Activated CD4-positive, alpha-beta T cell treated with anti-CD3 and anti-CD28 coated beads, Interleukin-2, Interleukin-4, amounts not matched to agents 100 ng/mL and 50 ng/mL, durations not matched to agents 16 hours and 8 hours (primary cell): ENCODE measurements at regions not wholly inside any gene's neighbourhood (a gene's known extent, or its start where the extent isn't known, plus 50 kb on each side); places are given as distances from the start of the nearest gene placed in this dataset.

Source experiments
- DNase-seq: peaks from one replicate; pipeline ENCODE4 v3.0.0-alpha.2; 2020; ENCODE audit warnings: low spot score

DNA sequence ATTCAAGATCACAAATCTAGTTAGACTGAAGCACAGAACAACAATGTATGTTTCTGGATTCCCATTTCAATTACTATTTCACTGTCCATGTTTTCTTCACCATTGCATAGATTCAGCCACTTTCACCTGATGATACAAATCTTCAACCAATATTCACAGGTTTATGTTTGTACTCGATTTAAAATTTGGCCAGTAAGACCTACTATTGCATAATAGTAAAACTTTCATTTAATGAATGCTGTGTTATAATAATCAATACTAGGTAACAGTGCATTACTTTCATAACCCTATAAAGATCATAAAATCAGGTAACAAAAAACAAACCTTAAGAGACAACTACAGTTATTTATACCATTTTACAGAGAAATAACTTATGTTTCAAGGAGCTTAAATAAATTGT is 2209.1 kb downstream of the ARAP2 start:
- no peak for DNase-seq

DNA sequence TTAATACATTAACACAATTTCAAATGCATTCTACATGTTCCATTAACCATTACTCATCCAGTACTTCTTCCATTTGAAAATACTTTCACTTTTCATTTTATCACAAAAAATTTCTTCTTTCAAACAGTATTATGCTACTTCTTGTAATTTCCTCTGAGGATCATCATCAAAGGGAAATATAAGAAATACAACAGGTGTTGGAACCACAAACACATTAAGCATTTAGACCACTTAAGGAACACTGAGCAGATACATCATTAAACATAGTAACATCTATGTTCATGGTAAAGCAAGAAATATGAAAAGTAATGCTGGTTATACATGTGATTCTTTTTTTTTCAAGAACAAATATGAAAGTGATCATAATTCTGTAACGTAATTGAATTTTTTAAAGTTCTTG is 2207.0 kb downstream of the ARAP2 start:
- DNase-seq = no peak

- no peak for DNase-seq
Observed at GRCh38 chr4:34039766-34040165, 2204.5 kb downstream of the ARAP2 start.

- no peak for DNase-seq
Observed at GRCh38 chr4:34043131-34043530, 2201.2 kb downstream of the ARAP2 start.

- DNase-seq = no peak
Observed at GRCh38 chr4:34046580-34046979, 2197.7 kb downstream of the ARAP2 start.

GRCh38 chr4:34047363-34047762 is 2197.0 kb downstream of the ARAP2 start:
- DNase-seq = no peak

GRCh38 chr4:34066126-34066525 is 2178.2 kb downstream of the ARAP2 start:
- no peak for DNase-seq

DNA sequence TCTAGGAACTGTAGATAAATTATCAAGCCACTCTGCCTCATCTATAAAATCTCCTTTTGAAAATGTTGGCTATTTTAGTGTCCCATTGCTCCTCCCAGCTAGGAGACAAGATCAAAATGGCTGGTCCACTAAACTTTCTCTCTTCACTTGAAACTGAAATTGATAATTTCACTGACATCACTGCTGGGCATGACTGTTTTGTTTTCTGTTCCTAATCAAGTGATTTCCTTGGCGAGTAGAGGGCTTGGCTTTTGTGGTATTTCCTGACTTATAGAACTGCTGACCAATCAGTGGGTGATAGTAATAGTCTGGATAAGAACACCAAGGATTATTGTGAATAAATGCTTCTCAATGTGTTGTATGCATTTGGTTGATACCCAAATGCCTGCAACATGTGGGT is 2152.9 kb downstream of the ARAP2 start:
- DNase-seq = no peak

DNA sequence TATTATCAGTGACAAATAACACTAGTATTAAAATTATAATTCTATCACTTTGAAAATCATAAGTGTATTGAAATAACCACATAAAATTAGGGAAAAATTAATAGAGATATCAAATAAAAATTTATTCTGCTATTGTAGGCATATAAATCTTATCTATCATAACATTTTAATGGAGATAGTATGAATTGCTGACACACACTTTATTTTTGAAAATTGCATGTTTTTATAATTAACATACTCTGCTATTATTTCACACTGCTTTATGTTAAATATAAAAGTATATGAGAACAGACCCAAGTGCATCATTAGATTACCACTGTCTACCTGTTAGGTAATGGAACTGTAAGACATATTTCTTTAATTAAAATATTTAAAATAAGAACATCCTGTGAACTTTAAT is 2150.2 kb downstream of the ARAP2 start:
- no peak for DNase-seq

GRCh38 chr4:34105311-34105710 is 2139.0 kb downstream of the ARAP2 start:
- no peak for DNase-seq

GRCh38 chr4:34108391-34108790 is 2135.9 kb downstream of the ARAP2 start:
- DNase-seq = no peak

DNA sequence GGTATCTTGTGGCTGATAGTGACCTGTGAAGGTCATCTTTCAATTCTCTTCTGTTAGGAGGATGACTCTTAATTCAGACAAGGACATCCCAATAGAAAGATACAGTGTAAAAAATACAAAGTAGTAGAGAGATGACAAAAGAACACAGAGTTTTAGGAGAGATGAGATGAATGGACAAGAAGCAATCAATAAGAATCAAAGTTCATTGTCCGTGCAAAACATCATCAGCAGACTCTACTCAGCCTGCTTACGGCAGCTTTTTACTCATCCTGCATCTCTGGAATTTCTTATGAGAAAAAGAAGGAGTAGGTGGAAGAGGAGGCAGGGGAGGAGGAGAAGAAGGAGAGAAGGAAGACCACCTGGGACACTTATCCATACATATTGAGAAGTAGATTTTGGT is 2131.7 kb downstream of the ARAP2 start:
- no peak for DNase-seq

- no peak for DNase-seq
Observed at GRCh38 chr4:34138385-34138784, 2105.9 kb downstream of the ARAP2 start.

GRCh38 chr4:34139346-34139745 is 2105.0 kb downstream of the ARAP2 start:
- DNase-seq = no peak

- no peak for DNase-seq
Observed at GRCh38 chr4:34148322-34148908, 2095.9 kb downstream of the ARAP2 start.

DNA sequence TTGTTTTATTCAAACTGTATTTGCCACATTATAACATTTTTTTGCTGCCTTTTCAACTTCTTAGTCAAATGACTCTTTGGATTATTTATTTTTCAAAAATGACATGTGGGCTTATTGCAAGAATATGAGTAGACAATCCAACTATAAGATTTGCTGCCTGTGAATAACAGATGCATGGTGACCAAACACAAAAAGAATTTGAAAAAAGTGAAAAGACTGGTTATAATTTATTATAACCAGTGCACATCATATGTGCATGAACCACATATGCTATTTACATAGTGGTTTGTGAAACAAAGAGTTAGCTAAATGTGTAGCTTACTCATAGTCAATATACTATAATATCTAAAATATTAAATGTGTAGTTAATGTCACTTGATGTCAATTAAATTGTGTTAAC is 2086.8 kb downstream of the ARAP2 start:
- no peak for DNase-seq

GRCh38 chr4:34158878-34159277 is 2085.4 kb downstream of the ARAP2 start:
- no peak for DNase-seq

DNA sequence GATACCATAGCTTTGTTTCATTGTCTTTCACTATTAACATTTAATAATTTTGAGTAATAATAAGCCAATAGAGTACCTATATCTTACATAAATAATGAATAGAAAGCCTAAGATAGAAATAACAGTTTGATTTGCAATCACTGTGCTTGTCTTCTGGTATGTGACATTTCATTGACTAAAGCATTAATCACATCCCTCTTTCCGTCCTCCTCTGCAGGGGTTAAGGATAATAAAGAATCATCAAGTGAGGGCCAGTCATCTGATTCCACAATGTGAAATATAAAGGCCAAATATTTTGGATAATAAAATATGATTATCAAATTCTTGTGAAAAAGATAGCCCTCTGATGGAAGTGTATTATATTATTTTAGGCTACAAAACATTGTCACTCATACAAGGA is 2073.4 kb downstream of the ARAP2 start:
- no peak for DNase-seq

GRCh38 chr4:34176609-34177008 is 2067.7 kb downstream of the ARAP2 start:
- no peak for DNase-seq

DNA sequence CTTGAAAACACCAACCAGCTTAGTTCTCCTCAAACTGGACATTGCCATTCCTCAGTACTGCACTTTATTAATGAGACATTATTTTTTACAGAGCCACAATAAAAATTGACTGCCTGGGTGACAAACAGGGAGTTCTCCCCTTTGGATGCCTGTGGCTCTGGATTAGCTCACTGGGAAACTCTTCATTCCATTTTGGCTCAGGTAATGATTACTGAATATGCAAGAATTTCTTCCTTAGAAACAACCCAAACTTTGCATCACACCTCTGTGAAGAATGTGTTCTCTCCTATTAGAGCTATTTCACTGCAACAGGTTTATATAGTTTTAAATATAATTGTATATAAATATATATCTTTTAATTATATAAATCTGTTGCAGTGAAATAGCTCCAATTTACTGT is 2065.8 kb downstream of the ARAP2 start:
- no peak for DNase-seq

GRCh38 chr4:34181311-34181841 is 2062.9 kb downstream of the ARAP2 start:
- no peak for DNase-seq

GRCh38 chr4:34181891-34182290 is 2062.4 kb downstream of the ARAP2 start:
- no peak for DNase-seq

- DNase-seq = no peak
Observed at GRCh38 chr4:34182306-34182705, 2062.0 kb downstream of the ARAP2 start.

- DNase-seq = no peak
Observed at GRCh38 chr4:34183926-34184325, 2060.4 kb downstream of the ARAP2 start.

GRCh38 chr4:34187056-34187455 is 2057.3 kb downstream of the ARAP2 start:
- DNase-seq = no peak
